Panc1 (cell line): ENCODE measurements at regions not wholly inside any gene's neighbourhood (a gene's known extent, or its start where the extent isn't known, plus 50 kb on each side); places are given as distances from the start of the nearest gene placed in this dataset.

Experiments used
- ATAC-seq: fragments of 200-7000 bp; cut with Tn5 transposase; 2 replicates; pipeline ENCODE4 v1.9.1; 2020; ENCODE audit warnings: mild to moderate bottlenecking, moderate library complexity
- BruUV-seq: library from RNA; stranded (reverse); fragments of 400-500 nt; replicated peaks from 2 replicates; lab custom pipeline; 2021; lab: Mats Ljungman, UMichigan
- CTCF ChIA-PET: fragments of 300-600 bp; sonication (Branson Sonifier 250); formaldehyde crosslinking; loops from one replicate; lab custom pipeline; 2022; ENCODE audit warnings: antibody characterized with exemption; lab: Charles Lee
- POLR2A ChIA-PET: fragments of 300-600 bp; sonication (Branson Sonifier 250); formaldehyde crosslinking; loops from one replicate; lab custom pipeline; 2022; ENCODE audit warnings: antibody characterized with exemption; lab: Charles Lee
- DNase-seq: peaks from one replicate; pipeline ENCODE4 v3.0.0-alpha.2; 2010; ENCODE audit warnings: low read depth, low spot score
- H3K27ac ChIP-seq: 2 replicates; pipeline ENCODE4 v1.5.1; 2011; ENCODE audit warnings: mild to moderate bottlenecking, low read length, inconsistent platforms
- H3K27me3 ChIP-seq: fragments of 200-500 bp; sonication (Bioruptor generic); 2 replicates; pipeline ENCODE4 v1.6.0; 2014; ENCODE audit warnings: low read length, inconsistent platforms; ENCODE audit not compliant: control insufficient read depth, insufficient read depth
- H3K36me3 ChIP-seq: fragments of 200-500 bp; sonication (Bioruptor generic); 2 replicates; pipeline ENCODE4 v1.5.1; 2014; ENCODE audit warnings: inconsistent platforms, mild to moderate bottlenecking, low read length, moderate library complexity; ENCODE audit not compliant: control insufficient read depth, insufficient read depth
- H3K4me1 ChIP-seq: 2 replicates; pipeline ENCODE4 v1.5.1; 2011; ENCODE audit warnings: inconsistent platforms, mild to moderate bottlenecking, low read length, moderate library complexity; ENCODE audit not compliant: control insufficient read depth, insufficient read depth
- H3K4me3 ChIP-seq, 2 experiments: 2 replicates each; pipeline ENCODE4 v1.5.1; 2011 to 2012; ENCODE audit warnings: low read depth in 2 of 2, low read length in 2 of 2, mild to moderate bottlenecking in 2 of 2, inconsistent platforms in 1 of 2, moderate library complexity in 1 of 2
- H3K9me3 ChIP-seq: fragments of 200-500 bp; sonication (Bioruptor generic); 2 replicates; pipeline ENCODE4 v1.5.1; 2014; ENCODE audit warnings: low read depth, mild to moderate bottlenecking, inconsistent platforms, low read length, moderate library complexity; ENCODE audit not compliant: control insufficient read depth, insufficient read depth
- POLR2AphosphoS5 ChIP-seq: IDR thresholded peaks from 2 replicates; pipeline ENCODE4 v1.6.1; 2012; ENCODE audit warnings: mild to moderate bottlenecking, low read depth, low read length, moderate library complexity
- REST ChIP-seq, 2 experiments: IDR thresholded peaks; 2 replicates each; pipeline ENCODE4 v1.6.1; 2011 to 2012; ENCODE audit warnings: low read depth in 2 of 2, control low read depth in 1 of 2, low read length in 1 of 2, mild to moderate bottlenecking in 1 of 2, moderate library complexity in 1 of 2; ENCODE audit not compliant: insufficient read depth in 1 of 2
- SIN3A ChIP-seq: IDR thresholded peaks from 2 replicates; pipeline ENCODE4 v1.6.1; 2012; ENCODE audit warnings: low read depth, mild to moderate bottlenecking, low read length, moderate library complexity, borderline replicate concordance; ENCODE audit not compliant: insufficient read depth
- TCF7L2 ChIP-seq: IDR thresholded peaks from 2 replicates; pipeline ENCODE4 v1.6.1; 2011; ENCODE audit warnings: mild to moderate bottlenecking, low read depth, low read length, inconsistent platforms
- in situ Hi-C: cut with HindIII; loops from 2 replicates; pipeline ENCODE4 v1.10.0; 2016; ENCODE audit warnings: low sequenced_read_pairs, low pct_unique_long_range_greater_than_20kb
- intact Hi-C: fragments of 100-400 bp; cut with micrococcal nuclease; formaldehyde crosslinking; loops from one replicate; pipeline ENCODE4 v1.10.0; 2022; ENCODE audit not compliant: unreplicated experiment
- TF ChIP-seq, protein P1 (sequence below): fragments of 450-650 bp; IDR thresholded peaks from 2 replicates; pipeline ENCODE4 v1.5.1; 2017; ENCODE audit warnings: mild to moderate bottlenecking

DNA sequence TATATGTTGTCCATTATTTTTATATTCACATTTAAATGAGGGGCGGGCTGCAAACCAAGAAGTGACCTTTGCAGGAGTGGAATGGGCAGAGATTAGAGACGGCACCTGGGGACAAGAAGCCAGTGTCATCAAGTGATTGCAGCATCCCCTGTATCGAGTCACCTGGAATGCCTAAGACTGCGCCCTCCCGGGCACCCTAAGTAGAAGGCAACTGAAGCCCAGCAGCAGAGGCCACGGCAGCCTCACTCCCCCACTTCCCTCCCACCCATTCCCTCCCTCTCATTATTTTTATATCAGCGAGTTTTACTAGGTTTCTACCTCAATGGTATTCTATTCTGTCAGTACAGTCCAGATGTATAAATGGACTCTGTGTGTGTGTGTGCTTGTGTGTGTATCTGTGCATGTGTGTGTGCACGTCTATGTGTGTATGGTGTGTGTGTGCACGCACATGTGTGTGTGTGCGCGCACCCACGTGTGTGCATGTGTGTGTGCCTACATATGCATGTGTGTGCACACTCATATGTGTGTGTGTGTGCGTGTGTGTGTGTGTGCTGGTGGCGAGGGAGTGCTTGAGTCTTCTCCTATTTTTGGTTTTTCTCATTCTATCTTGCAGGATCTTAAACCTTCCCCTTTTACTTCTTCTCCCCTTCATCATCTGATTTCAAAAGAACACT is 106.8 kb upstream of the SLC66A3 start:
- ATAC-seq, result no peak
- H3K27ac ChIP-seq, result no peak overlapping the region
- CTCF ChIA-PET, result no interaction called here
- BruUV-seq, result no TSS peak
- intact Hi-C loops, result no loop called here
- in situ Hi-C loops, result no loop called here
- no peaks in the 10 kb centered on the region for H3K36me3 ChIP-seq
- no peaks in the 10 kb centered on the region for H3K4me1 ChIP-seq
- no peak for DNase-seq
- TF ChIP-seq, protein P1, sequence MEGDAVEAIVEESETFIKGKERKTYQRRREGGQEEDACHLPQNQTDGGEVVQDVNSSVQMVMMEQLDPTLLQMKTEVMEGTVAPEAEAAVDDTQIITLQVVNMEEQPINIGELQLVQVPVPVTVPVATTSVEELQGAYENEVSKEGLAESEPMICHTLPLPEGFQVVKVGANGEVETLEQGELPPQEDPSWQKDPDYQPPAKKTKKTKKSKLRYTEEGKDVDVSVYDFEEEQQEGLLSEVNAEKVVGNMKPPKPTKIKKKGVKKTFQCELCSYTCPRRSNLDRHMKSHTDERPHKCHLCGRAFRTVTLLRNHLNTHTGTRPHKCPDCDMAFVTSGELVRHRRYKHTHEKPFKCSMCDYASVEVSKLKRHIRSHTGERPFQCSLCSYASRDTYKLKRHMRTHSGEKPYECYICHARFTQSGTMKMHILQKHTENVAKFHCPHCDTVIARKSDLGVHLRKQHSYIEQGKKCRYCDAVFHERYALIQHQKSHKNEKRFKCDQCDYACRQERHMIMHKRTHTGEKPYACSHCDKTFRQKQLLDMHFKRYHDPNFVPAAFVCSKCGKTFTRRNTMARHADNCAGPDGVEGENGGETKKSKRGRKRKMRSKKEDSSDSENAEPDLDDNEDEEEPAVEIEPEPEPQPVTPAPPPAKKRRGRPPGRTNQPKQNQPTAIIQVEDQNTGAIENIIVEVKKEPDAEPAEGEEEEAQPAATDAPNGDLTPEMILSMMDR, result no peak
- TF ChIP-seq POLR2AphosphoS5, result no peak
- TF ChIP-seq REST (IDR thresholded peaks at IDR 0.05; ENCODE audit: insufficient read depth in 1 of 2, low read depth in 2 of 2, low read length in 1 of 2), result no peak
- no peak for TF ChIP-seq SIN3A
- no peak for TF ChIP-seq TCF7L2
- H3K27me3 ChIP-seq, result no peaks in the 10 kb centered on the region
- POLR2A ChIA-PET, result no interaction called here
- H3K9me3 ChIP-seq, result no peaks in the 10 kb centered on the region
- no peak overlapping the region for H3K4me3 ChIP-seq

DNA sequence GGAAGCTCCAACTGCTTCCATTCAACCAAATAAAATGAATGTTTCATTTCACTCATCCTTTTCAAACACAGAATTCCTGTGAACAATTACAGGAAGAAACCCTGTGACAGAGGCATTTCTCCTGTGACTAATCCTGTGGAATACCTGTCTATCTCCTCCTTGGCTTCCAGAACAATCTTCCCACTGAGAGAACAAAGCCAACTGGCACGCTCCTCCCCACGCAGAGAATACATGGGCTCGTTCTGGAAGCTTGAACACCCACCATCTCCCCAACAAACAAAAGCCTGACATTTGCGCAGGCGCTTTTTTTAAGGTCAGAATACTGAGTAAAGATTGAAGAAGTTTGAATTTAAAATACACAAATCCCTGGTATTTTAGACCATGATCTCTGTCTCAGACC is 104.7 kb upstream of the SLC66A3 start:
- POLR2A ChIA-PET, result no interaction called here
- BruUV-seq, result no TSS peak
- in situ Hi-C loops (no loop called here), intact Hi-C loops (no loop called here)
- DNase-seq (no peak), ATAC-seq (no peak)
- H3K27me3 ChIP-seq, result no peaks in the 10 kb centered on the region
- H3K27ac ChIP-seq, result no peak overlapping the region
- no peak overlapping the region for H3K4me3 ChIP-seq
- H3K4me1 ChIP-seq, result no peaks in the 10 kb centered on the region
- CTCF ChIA-PET, result no interaction called here
- TF ChIP-seq REST (IDR thresholded peaks at IDR 0.05; ENCODE audit: insufficient read depth in 1 of 2, low read depth in 2 of 2, low read length in 1 of 2) (no peak), TCF7L2 (no peak), POLR2AphosphoS5 (no peak), SIN3A (no peak)
- TF ChIP-seq, protein P1, result no peak
- H3K9me3 ChIP-seq, result no peaks in the 10 kb centered on the region
- no peaks in the 10 kb centered on the region for H3K36me3 ChIP-seq
